ENCODE measurements at regions not wholly inside any gene's neighbourhood (a gene's known extent, or its start where the extent isn't known, plus 50 kb on each side); places are given as distances from the start of the nearest gene placed in this dataset.
"Not testable (repeated sequence)": the region's sequence is repeated elsewhere in the genome, so short reads cannot be mapped to it uniquely, and the experiment has no call there.

DNA sequence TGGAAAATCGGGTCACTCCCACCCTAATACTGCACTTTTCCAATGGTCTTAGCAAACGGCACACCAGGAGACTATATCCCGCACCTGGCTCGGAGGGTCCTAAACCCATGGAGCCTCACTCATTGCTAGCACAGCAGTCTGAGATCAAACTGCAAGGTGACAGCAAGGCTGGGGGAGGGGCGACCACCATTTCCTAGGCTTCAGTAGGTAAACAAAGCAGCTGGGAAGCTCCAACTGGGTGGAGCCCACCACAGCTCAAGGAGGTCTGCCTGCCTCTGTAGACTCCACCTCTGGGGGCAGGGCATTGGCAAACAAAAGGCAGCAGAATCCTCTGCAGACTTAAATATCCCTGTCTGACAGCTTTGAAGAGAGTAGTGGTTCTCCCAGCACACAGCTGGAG, 109.0 kb upstream of the DEFB108B start:
- not testable (repeated sequence) for DNase-seq

DNA sequence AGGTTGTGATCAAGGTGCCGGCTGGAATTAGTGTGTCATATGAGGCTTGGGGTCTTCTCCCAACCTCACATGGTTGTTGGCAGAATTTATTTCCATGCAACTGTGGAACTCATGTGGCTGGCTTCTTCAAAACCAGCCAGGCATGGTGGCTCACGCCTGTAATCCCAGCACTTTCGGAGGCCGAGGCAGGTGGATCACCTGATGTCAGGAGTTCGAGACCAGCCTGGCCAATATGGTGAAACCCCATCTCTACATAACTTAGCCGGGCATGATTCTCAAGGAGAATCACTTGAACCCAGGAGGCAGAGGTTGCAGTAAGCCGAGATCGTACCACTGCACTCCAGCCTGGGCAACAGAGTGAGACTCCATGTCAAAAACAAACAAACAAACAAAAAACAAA, 102.3 kb upstream of the DEFB108B start:
- DNase-seq, result not testable (repeated sequence)

DNA sequence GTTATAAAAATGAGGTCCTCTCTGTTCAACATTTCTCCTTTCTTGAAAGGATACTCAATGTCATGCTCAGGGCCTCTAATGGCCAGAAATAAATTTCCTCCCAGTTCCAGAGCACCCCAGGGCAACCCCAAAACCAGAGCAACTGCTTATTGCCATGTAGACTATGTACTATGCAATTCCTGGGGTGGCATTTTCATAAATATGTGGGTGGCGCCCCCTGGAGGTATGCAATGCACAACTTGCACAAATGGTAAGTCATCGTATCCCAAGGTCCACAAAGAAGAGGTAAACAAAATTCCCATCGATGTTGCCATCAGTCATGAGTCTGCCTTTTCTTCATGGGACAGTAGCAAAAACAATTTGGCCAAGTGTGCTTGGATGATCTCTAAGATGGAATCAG, 98.6 kb upstream of the DEFB108B start:
- peak in 1 of 2 experiments; percentile 16 for DNase-seq

DNA sequence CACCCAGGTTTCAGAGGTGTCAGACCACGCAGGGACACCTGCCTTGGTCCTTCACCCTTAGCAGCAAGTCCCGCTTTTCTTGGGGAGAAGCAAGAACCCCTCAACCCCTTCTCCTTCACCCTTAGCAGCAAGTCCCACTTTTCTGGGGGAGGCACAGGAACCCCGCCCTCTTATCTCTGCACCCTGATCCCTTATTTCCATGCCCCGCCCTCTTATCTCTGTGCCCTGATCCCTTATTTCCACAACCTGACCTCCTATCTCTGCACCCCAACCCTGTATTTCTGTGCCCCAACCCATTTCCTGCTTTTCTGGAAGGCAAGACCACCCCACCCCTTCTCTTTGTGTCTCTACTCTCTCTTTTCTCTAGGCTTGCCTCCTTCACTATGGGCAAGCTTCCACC, 94.7 kb upstream of the DEFB108B start:
- DNase-seq, result not testable (repeated sequence)

DNA sequence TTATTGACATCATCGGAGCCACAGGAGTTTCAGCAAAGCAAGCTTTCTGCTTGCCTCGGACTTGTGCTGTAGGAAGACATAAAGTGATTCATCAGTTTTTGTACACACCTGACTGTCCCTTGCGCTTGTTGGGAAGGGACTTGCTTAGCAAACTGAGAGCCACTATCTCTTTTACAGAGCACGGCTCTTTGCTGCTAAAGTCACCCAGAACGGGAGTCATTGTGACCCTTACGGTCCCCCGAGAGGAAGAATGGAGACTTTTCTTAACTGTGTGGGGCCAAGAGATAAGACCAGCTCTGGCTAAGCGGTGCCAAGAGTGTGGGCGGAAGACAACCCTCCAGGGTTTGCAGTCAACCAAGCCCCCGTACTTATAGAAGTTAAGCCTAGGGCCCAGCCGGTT, 89.6 kb upstream of the DEFB108B start:
- not testable (repeated sequence) for DNase-seq

DNA sequence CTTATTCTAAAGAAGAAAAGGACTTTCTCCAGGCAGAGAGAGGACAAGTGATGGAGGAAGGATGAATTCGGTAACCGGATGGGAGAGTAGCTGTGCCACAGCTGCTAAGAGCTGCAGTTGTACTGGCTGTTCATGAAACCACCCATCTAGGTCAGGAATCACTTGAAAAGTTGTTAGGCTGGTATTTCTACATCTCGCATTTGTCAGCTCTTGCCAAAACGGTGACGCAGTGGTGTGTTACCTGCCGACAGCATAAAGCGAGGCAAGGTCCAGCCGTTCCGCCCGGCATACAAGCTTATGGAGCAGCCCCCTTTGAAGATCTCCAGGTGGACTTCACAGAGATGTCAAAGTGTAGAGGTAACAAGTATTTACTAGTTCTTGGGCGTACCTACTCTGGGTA, 87.3 kb upstream of the DEFB108B start:
- DNase-seq, result not testable (repeated sequence)

DNA sequence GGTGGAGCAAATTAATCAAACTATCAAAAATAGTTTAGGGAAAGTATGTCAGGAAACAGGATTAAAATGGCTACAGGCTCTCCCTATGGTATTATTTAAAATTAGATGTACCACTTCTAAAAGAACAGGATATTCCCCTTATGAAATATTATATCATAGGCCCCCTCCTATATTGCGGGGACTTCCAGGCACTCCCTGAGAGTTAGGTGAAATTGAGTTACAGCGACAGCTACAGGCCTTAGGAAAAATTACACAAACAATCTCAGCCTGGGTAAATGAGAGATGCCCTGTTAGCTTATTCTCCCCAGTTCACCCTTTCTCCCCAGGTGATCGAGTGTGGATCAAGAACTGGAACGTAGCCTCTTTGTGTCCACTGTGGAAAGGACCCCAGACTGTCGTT, 86.7 kb upstream of the DEFB108B start:
- not testable (repeated sequence) for DNase-seq

DNA sequence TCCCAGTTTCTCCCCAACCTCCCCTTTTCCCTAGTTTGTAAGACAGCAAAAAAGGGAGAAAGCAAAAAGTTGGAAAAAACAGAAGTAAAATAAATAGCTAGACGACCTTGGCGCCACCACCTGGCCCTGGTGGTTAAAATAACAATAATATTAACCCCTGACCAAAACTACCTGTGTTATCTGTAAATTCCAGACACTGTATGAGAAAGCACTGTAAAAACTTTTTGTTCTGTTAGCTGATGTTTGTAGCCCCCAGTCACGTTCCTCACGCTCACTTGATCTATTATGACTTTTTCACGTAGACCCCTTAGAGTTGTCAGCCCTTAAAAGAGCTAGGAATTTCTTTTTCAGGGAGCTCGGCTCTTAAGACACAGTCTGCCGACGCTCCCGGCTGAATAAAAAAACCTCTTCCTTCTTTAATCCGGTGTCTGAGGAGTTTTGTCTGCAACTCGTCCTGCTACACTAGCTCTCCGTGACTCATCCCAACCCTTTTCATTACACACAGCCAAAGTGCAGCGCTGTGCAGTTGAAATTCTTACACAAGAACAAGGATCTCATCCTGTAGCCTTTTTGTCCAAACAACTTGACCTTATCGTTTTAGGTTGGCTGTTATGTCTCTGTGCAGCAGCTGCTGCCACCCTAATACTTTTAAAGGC, 83.9 kb upstream of the DEFB108B start:
- DNase-seq, result not testable (repeated sequence)

DNA sequence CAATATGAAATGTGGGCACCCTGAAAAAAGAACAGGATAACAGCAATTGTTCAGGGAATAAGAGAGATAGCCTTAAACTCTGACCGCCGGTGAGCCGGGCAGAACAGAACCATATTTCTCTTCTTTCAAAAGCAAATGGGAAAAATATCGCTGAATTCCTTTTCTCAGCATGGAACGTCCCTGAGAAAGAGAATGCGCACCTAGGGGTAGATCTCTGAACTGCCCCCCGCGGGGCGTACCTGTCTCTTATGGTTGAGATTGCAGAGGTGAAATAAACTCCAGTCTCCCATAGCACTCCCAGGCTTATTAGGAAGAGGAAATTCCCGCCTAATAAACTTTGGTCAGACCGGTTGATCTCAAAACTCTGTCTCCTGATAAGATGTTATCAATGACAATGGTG, 82.1 kb upstream of the DEFB108B start:
- DNase-seq, result not testable (repeated sequence)

DNA sequence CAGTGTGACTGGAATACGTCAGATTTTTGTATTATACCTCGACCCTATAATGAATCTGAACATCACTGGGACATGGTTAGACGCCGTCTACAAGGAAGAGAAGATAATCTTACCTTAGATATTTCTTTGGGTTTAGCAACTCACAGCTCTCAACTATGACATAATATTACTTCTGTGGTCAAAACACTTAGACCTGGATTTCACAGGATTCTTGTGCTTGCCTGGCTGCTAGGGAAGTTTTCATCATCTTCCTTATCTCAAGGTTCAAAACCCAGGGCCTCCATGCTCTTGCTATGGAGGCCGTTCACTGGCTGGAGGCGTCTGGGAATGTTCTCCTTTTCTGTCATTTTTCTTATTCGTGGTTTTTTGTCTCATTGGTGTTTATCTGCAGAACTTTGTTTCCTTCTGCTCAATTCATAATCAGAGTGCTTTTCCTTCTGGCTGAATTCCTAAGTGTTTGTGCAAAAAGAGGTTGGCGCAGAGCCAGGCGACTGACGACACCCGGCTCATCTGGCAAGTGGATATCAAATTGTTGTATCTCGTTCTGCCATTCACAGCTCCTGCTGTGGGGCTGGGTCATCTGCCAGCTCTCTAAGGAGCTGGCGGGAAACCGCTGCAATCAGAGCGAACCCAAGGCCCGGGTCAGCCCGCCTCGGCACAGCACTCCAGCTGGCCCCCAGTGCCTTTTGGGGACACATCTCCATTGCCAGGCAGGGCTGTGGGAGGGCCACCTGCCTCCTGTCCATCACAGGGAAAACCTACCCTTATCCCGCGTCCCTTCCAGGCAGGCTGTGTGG, 68.1 kb upstream of the DEFB108B start:
- DNase-seq, result not testable (repeated sequence)

DNA sequence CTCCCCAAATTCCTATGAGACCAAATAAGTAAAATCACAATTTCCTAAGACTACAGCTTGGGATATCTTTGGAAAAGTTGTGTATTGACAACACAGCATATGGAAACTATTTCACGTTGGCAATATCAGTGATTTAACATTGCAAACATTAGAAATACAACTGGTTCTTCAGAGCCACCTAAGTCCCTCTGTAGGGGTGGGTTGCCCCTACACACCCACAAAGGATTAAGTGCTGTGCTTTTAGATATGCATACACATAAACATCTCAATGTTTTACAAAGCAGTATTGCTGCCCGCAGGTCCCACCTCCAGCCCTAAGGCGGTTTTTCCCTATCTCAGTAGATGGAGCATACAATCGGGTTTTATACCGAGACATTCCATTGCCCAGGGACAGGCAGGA, 66.0 kb upstream of the DEFB108B start:
- DNase-seq, result not testable (repeated sequence)

DNA sequence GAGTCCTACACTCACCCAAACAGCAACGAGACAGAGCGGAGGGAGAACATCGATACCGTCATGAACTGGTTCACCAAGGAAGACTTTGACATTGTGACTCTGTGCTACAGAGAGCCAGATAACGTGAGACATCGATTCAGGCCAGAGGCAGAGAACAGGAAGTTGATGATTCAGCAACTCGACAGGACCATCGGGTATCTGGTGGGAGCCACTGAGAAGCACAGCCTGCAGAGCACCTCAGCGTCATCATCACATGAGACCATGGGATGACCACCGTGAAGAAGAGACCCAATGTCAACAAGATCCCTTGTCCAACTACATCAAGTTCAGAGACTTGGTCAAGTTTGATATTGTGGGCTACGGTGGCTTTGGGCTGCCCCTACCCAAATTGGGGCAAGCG, 60.8 kb upstream of the DEFB108B start:
- not testable (repeated sequence) for DNase-seq

DNA sequence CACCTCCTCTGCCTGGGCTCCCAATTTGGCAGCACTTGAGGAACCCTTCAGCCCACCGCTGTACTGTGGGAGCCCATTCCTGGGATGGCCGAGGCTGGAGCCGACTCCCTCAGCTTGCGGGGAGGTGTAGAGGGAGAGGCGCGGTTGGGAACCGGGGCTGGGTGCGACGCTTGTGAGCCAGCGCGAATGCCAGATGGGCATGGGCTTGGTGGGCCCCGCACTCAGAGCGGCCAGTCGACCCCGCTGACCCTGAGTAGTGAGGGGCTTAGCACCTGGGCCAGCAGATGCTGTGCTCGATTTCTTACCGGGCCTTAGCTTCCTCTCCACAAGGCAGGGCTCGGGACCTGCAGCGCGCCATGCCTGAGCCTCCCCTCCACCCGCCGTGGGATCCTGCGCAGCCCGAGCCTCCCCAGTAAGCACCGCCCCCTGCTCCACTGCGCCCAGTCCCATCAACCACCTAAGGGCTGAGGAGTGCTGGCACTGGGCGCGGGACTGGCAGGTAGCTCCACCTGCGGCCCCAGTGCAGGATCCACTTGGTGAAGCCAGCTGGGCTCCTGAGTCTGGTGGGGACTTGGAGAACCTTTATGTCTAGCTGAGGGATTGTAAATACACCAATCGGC, 58.3 kb upstream of the DEFB108B start:
- no peak for DNase-seq

DNA sequence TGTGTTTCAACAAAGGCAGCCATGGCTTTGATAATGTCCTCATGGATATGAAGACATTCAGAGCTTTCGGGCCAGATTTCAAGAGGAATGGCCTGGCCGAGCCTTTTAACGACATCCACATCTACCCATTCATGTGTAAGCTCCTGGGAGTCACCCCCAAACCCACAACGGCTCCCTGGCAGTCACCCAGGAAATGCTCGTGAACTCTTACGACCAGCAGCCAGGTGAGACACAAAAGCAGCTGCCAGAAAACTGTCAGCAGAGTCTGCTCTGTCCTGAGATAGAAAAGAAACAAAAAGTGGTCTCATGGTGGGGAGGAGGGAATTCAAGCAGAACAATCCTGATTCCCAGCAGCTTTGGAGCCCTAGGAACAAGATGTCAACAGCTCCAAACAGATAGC, 52.9 kb upstream of the DEFB108B start:
- DNase-seq, result not testable (repeated sequence)

DNA sequence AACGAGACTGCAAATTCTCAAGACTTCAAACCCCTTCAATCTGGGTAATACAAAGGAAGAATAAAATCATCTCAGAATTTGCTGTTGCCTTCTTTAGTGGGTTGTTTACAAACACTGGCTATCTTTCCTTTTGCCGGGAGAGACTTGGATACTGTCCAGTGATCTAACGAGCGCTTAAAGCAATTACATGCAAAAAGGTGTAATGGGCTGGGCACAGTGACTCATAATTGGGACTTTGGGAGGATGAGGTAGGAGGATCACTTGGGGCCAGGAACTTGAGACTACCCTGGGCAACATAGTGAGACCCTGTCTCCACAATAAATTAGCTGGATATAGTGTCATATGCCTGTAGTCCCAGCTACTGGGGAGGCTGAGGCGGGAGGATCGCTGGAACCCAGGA, 52.2 kb upstream of the DEFB108B start:
- DNase-seq, result not testable (repeated sequence)

DNA sequence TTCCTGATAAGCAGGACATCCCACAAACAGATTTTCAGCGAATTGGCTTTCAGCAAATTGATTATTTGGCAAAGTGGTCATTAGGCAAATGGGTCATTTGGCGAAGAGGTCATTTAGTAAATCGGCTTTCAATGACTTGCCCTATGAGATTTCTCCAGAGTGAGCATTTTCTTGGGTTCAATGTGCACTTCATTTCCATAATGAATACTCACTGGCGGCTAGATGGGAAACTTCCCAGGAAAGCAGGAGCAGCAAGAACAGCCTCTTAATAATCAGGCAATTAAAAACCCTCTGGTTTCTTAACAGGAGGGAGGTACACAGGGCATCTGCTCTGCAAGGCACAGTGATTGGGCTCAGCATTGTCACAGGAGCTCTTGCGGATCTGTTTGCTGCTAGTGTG, 51.5 kb upstream of the DEFB108B start:
- not testable (repeated sequence) for DNase-seq

DNA sequence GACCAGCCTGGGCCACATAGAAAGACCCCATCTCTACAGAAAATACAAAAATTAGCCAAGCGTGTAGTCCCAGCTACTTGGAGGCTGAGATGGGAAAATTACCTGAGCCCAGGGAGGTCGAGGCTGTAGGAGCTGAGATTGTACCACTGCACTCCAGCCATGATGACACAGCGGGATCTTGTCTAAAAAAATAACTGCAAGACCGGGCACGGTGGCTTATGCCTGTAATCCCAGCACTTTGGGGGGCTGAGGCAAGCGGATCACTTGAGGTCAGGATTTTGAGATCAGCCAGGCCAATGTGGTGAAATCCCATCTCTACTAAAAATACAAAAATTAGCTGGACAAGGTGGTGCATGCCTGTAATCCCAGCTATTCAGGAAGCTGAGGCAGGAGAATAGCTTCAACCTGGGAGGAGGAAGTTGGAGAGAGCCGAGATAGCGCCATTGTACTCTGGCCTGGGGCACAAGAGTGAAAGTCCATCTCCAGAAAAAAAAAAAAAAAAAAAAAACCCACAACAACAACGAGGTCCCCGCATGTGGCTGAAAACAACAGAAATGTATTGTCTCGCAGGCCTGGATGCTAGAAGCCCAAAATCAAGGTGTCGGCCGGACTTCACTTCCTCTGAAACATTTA, 50.7 kb upstream of the DEFB108B start:
- DNase-seq, result not testable (repeated sequence)

DNA sequence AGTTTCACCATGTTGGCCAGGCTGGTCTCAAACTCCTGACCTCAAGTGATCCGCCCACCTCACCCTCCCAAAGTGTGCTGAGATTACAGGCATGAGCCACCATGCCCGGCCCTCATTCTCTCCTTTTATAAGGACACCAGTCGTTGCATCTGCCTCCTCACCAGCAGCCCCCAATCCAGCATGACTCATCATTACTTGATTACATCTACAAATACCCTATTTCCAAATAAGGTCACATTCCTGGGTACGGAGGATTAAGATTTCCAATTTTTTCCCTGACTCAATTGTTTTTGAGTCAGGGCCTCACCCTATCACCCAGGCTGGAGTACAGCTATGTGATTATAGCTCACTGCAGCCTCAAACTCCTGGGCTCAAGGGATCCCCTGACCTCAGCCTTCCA, 49.8 kb upstream of the DEFB108B start:
- DNase-seq, result not testable (repeated sequence)
